ENCODE measurements at regions not wholly inside any gene's neighbourhood (a gene's known extent, or its start where the extent isn't known, plus 50 kb on each side); places are given as distances from the start of the nearest gene placed in this dataset.

- no peak overlapping the region for H3K4me3 ChIP-seq
- H3K36me3 ChIP-seq = no peaks in the 10 kb centered on the region
- no peaks in the 10 kb centered on the region for H3K4me1 ChIP-seq
- intact Hi-C loops (cut with DNase I; ENCODE audit: low total_unique reads) = no loop called here
- no peak for TF ChIP-seq POLR2A (IDR thresholded peaks at IDR 0.05)
- no peak for TF ChIP-seq CTCF (IDR thresholded peaks at IDR 0.05)
- DNase-seq = no peak
- no peak overlapping the region for H3K27ac ChIP-seq
- no peaks in the 10 kb centered on the region for H3K9me3 ChIP-seq
- H3K27me3 ChIP-seq = no peaks in the 10 kb centered on the region
These were observed 315.3 kb upstream of the SLC35B3 start for GRCh38 chr6:8750627-8751026.

GRCh38 chr6:8749465-8749864, 314.1 kb upstream of the SLC35B3 start:
- TF ChIP-seq POLR2A (IDR thresholded peaks at IDR 0.05) (no peak), CTCF (IDR thresholded peaks at IDR 0.05) (no peak)
- H3K4me1 ChIP-seq = no peaks in the 10 kb centered on the region
- DNase-seq = no peak
- intact Hi-C loops (cut with DNase I; ENCODE audit: low total_unique reads) = no loop called here
- H3K36me3 ChIP-seq = no peaks in the 10 kb centered on the region
- H3K9me3 ChIP-seq = no peaks in the 10 kb centered on the region
- no peaks in the 10 kb centered on the region for H3K27me3 ChIP-seq
- no peak overlapping the region for H3K4me3 ChIP-seq
- no peak overlapping the region for H3K27ac ChIP-seq

GRCh38 chr6:8743170-8743745, 307.9 kb upstream of the SLC35B3 start:
- H3K4me3 ChIP-seq = no peak overlapping the region
- H3K27me3 ChIP-seq = no peaks in the 10 kb centered on the region
- no peak for DNase-seq
- no peaks in the 10 kb centered on the region for H3K4me1 ChIP-seq
- no peaks in the 10 kb centered on the region for H3K9me3 ChIP-seq
- no peak overlapping the region for H3K27ac ChIP-seq
- no peak for TF ChIP-seq CTCF (IDR thresholded peaks at IDR 0.05)
- TF ChIP-seq POLR2A (IDR thresholded peaks at IDR 0.05) = no peak
- intact Hi-C loops (cut with DNase I; ENCODE audit: low total_unique reads) = no loop called here
- no peaks in the 10 kb centered on the region for H3K36me3 ChIP-seq

GRCh38 chr6:8739454-8739853, 304.1 kb upstream of the SLC35B3 start:
- Histone ChIP-seq H3K36me3 (no peaks in the 10 kb centered on the region), H3K9me3 (no peaks in the 10 kb centered on the region), H3K27ac (no peak overlapping the region), H3K4me1 (no peaks in the 10 kb centered on the region), H3K4me3 (no peak overlapping the region), H3K27me3 (no peaks in the 10 kb centered on the region)
- TF ChIP-seq CTCF (IDR thresholded peaks at IDR 0.05) (no peak), POLR2A (IDR thresholded peaks at IDR 0.05) (no peak)
- no peak for DNase-seq
- intact Hi-C loops (cut with DNase I; ENCODE audit: low total_unique reads) = no loop called here

GRCh38 chr6:8738951-8739350, 303.6 kb upstream of the SLC35B3 start:
- intact Hi-C loops (cut with DNase I; ENCODE audit: low total_unique reads) = no loop called here
- Histone ChIP-seq H3K27ac (no peak overlapping the region), H3K4me1 (no peaks in the 10 kb centered on the region), H3K9me3 (no peaks in the 10 kb centered on the region), H3K36me3 (no peaks in the 10 kb centered on the region), H3K4me3 (no peak overlapping the region), H3K27me3 (no peaks in the 10 kb centered on the region)
- TF ChIP-seq CTCF (IDR thresholded peaks at IDR 0.05) (no peak), POLR2A (IDR thresholded peaks at IDR 0.05) (no peak)
- no peak for DNase-seq

All from uterus (tissue), 3 donors.